ENCODE measurements at regions not wholly inside any gene's neighbourhood (a gene's known extent, or its start where the extent isn't known, plus 50 kb on each side); places are given as distances from the start of the nearest gene placed in this dataset.

DNA sequence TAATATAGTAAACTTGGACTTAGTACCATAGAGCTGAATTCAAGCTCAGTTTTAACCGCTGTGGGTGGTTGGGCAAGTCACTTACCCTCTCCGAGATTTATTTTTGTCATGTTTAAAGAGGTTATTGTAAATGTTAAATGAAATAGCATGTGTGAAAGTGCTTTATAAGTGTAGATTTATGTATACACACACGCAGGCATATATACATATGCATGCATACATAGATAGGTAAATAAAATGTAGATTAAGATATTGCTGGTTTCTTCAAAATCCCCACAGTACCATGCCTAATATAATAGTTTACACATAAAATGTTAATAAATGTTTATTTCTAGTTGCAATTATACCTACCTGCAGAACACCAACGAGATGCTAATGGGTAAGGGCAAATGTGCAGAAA, 164.5 kb upstream of the EGFLAM start:
- no peak for DNase-seq

DNA sequence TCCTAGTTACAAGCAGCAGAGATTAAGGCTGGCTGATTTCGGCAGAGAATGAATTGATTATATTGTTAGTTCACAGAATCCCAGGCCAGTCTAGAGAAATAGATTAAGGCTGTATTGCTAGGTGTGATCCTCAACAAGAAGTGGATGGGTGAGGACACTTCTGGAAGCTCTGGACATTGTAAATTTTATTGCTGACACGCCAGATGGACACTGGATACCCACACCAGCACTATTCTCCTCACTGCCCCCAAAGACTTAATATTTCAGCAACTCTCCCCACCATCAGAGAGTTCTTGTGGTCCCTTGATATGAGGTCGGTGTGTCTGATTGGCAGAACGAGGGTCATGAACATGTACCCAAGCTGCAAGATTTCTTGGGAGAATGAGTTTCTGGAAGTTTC, 171.6 kb upstream of the EGFLAM start:
- no peak for DNase-seq

DNA sequence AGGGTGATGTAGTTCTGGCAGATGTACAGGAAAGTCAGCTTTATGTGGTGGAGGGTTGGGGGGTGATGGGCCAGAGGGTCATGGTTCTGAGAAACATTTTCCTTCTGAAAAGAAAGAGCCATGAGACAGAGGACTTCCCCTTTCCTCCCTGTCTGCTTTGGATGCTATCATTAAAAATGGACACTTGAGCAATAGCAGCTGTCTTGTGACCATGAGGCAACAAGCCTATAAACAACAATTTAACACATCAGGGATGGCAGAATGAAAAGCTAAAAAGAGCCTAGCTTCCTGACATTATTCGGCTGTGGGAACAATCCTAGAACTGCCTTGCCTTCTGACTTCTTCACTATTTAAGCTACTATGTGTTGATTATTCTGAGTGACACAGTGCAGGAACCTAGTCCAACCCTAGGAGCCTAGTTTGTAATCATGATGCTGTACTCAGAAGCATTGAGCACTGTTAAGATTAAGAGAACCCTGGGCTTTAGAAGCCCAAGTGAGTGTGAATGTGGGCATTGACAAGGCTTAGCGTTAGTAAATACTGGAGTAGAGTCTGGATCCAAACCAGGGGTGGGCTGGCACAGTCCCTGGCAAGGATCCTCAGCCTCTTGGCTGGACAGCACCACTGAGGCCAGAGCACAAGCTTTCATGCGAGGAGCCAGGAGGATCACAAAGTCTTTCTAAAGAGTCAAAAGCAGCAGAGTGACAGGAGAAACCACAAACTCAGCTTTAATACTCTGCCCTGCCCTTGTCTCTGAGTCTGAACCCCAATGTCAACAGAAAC, 178.5 kb upstream of the EGFLAM start:
- DNase-seq, result no peak

DNA sequence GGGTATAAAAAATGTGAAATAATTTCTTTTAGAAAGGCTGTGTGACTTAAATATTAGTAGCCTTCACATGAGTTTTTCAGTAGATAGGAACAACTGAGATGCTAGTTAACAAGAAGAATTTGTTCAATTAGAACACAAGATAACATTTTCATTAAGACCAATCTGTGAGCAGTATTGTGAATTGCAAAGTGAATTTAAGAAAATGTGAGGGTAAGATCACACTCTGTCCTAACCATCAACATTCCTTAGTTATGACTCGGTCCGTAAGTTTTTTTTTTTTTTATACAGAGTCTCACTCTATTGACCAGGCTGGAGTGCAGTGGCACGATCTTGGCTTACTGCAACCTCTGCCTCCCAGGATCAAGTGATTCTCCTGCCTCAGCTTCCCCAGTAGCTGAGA, 180.2 kb upstream of the EGFLAM start:
- no peak for DNase-seq

DNA sequence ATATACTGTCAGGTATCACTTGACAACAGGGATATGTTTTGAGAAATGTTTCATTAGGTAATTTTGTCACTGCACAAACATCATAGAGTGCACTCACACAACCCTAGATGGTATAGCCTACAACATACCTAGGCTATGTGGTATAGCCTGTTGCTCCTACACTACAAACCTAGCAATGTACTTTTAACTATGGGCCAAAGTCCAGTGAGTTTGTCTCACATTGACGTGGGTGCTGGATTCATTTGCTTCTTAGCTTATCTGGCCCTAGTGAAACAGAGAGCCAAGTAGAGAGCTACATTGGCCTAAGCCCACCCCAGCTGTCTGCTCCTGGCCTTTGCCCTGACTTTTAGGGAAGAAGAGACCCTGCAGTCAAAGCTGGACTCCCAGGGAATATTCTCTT, 180.7 kb upstream of the EGFLAM start:
- DNase-seq, result no peak

- DNase-seq, result no peak
Measured at GRCh38 chr5:38071831-38072694, 186.3 kb upstream of the EGFLAM start.

GRCh38 chr5:38070304-38070950, 187.9 kb upstream of the EGFLAM start:
- no peak for DNase-seq

- DNase-seq, result no peak
Measured at GRCh38 chr5:38069360-38069759, 189.0 kb upstream of the EGFLAM start.

GRCh38 chr5:38060354-38060753, 198.0 kb upstream of the EGFLAM start:
- no peak for DNase-seq

DNA sequence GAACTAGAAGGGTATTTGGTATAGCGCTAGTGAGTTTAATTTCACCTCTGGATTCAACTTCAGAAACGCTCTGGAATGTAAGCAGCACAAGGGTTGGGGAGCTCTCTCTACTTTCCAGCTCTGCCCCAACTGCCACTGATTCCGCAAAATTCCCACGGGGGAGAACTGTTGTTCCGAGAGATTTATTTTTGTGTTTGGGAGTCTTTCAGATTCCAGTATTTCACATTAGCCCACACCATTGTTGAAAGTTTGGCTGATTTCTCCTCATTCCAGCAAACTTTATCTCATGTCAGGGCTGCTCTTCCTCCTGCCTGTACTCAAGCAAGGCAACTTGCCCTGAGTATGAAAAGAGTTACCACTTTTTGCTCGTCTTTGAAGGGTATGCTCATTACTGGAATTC, 198.5 kb upstream of the EGFLAM start:
- DNase-seq, result no peak

- no peak for DNase-seq
Measured at GRCh38 chr5:38051711-38052511, 206.4 kb upstream of the EGFLAM start.

GRCh38 chr5:38048400-38048799, 208.6 kb upstream of the GDNF start:
- no peak for DNase-seq

- DNase-seq, result no peak
Measured at GRCh38 chr5:38046103-38046502, 206.3 kb upstream of the GDNF start.

DNA sequence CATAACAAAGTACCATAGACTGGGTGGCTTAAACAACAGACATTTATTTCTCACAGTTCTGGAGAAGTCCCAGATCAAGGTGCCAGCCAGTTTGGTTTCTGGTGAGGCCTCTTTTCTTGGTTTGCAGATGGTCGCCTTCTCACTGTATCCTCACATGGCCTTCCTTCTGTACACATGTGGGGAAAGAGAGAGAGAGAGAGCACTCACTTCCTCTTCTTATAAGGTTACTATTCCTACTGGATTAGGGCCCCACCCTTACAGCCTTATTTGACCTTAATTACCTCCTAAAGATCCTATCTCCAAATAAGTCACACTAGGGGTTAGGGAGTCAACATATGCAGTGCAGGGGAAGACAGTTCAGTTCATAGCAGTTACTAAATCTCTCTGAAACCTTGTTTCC, 205.6 kb upstream of the GDNF start:
- DNase-seq, result no peak

- DNase-seq, result no peak
Measured at GRCh38 chr5:38039826-38040225, 200.0 kb upstream of the GDNF start.

DNA sequence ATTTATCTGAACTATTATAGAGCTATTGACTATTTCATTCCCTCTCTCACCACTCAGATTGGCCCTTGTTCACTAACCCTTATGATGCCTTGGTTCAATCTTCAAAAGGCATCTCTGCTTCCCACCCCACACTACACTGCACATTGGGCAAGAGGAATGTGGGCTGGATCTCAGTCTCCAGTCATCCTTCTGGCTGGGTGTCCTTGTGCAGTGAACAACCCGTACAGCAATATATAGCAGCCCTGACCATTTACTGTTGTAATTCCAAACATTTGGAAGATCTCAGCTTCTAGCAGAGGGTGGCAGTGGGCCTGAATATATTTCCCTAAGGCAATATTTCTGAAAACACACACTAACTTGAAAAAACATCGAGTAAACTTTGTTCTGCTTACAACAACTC, 199.2 kb upstream of the GDNF start:
- no peak for DNase-seq

DNA sequence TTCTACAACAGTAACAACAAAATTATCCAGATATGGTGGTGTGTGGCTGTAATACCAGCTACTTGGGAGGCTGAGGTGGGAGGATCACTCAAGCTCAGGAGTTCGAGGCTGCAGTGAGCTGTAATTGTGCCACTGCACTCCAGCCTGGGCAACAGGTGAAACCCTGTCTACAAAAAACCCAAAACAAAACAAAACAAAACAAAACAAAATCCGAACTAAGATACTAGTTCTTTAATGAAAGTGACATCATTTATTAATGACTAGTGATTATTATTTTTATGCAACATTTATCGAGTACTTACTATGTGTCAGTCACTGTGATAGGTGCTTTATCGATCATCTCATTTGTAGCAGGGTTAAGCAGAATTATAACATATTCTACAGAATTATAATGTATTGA, 196.9 kb upstream of the GDNF start:
- no peak for DNase-seq

- DNase-seq, result no peak
Measured at GRCh38 chr5:38032149-38032548, 192.3 kb upstream of the GDNF start.

DNA sequence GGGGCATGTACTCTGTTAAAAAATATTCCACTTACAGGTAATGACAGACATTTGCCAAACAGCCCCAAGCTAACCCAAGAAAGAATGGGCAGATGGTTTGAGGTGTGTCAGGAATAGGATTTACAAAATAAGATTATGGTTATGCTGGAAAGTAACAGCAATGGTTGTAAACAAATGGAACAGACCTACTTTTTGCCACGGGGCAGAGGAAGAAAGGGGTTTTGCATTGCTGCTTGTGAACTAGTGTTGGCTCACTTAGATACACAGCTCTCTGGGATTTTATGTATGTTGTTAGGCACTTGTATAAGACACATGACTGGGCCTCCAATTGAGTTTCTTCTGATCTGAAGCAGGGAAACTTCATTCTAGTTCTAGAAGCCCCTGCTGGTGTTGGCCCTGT, 191.5 kb upstream of the GDNF start:
- no peak for DNase-seq

GRCh38 chr5:38029397-38030065, 189.7 kb upstream of the GDNF start:
- no peak for DNase-seq

DNA sequence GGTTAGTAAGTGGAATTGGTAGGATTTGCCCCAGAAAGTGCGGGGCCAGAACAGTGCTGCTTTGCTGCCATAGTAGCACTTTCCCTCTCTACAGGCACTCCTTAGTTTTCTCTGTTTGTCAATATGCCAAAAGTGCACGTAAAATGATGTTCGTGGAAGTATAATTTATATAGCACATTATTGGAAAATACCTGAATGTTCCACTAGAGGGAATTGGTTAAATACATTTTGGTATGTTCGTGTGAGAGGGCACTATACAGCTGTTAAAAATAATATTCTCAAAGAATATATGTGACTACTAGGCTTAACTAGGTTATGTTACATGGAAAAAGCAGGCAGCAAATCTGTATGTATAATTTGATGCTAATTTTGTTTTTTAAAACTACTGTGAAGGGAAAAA, 184.0 kb upstream of the GDNF start:
- DNase-seq, result no peak

- no peak for DNase-seq
Measured at GRCh38 chr5:38023371-38023770, 183.5 kb upstream of the GDNF start.
